Osteoblast (primary cell): ENCODE measurements at regions not wholly inside any gene's neighbourhood (a gene's known extent, or its start where the extent isn't known, plus 50 kb on each side); places are given as distances from the start of the nearest gene placed in this dataset.
A peak's percentile ranks its signal among the peaks of the same experiment; 100 is the strongest.

Experiments
- DNase-seq: peaks from one replicate; pipeline ENCODE4 v3.0.0; 2011; ENCODE audit warnings: low spot score, mixed read lengths; ENCODE audit not compliant: insufficient read length; ENCODE audit errors: missing footprints
- H2AFZ ChIP-seq: 2 replicates; pipeline ENCODE4 v1.6.0; 2011; ENCODE audit warnings: mild to moderate bottlenecking, low read length
- H3K27ac ChIP-seq: 2 replicates; pipeline ENCODE4 v1.5.1; 2011; ENCODE audit warnings: mild to moderate bottlenecking, low read depth, low read length, moderate library complexity
- H3K27me3 ChIP-seq: 2 replicates; pipeline ENCODE4 v1.6.0; 2012; ENCODE audit warnings: mild to moderate bottlenecking, control low read depth, inconsistent platforms, low read length, moderate library complexity; ENCODE audit not compliant: insufficient read depth
- H3K36me3 ChIP-seq: 2 replicates; pipeline ENCODE4 v1.5.1; 2011; ENCODE audit warnings: mild to moderate bottlenecking, low read length, control low read depth, moderate library complexity; ENCODE audit not compliant: insufficient read depth
- H3K4me1 ChIP-seq: 2 replicates; pipeline ENCODE4 v1.5.1; 2011; ENCODE audit warnings: mild to moderate bottlenecking, low read length, control low read depth, moderate library complexity; ENCODE audit not compliant: insufficient read depth
- H3K4me2 ChIP-seq: 2 replicates; pipeline ENCODE4 v1.6.0; 2011; ENCODE audit warnings: mild to moderate bottlenecking, low read length; ENCODE audit not compliant: insufficient read depth
- H3K4me3 ChIP-seq: fragments of 200-600 bp; sonication (generic); 3 replicates; pipeline ENCODE4 v1.5.1; 2012; ENCODE audit warnings: mild to moderate bottlenecking, low read length, inconsistent platforms; ENCODE audit not compliant: insufficient read depth
- H3K79me2 ChIP-seq: 2 replicates; pipeline ENCODE4 v1.6.0; 2012; ENCODE audit warnings: mild to moderate bottlenecking, low read length, control low read depth, inconsistent platforms; ENCODE audit not compliant: insufficient read depth
- H3K9me3 ChIP-seq: 2 replicates; pipeline ENCODE4 v1.5.1; 2011; ENCODE audit warnings: low read depth, low read length, control low read depth
- H4K20me1 ChIP-seq: 2 replicates; pipeline ENCODE4 v1.6.0; 2012; ENCODE audit warnings: mild to moderate bottlenecking, low read length, control low read depth; ENCODE audit not compliant: insufficient read depth
- CTCF ChIP-seq: IDR thresholded peaks from 2 replicates; pipeline ENCODE4 v1.5.1; 2011; ENCODE audit warnings: mild to moderate bottlenecking, low read depth, low read length, moderate library complexity; ENCODE audit errors: extremely low read depth

DNA sequence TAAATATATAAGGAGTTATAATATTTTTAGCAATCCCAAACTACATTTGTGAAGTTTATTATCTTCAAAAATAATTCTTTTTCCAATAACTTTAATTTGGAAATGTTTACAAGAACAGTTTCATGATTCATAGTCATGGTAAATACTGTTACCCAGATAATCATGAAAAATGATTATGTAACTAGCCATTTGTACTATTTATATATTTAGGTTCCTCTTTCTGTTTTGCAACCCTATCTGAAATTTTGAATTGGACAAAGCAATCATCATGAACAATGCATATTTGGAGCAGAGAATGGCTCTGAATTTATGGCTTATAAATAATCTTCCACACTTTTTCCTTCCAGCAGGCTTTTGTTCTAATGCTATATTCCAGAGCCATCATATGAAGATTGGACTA, 499.7 kb downstream of the SLCO4C1 start:
- Histone ChIP-seq H3K4me2 (no peak overlapping the region), H3K27ac (no peak overlapping the region), H2AFZ (no peak overlapping the region), H3K9me3 (no peaks in the 10 kb centered on the region), H3K27me3 (no peaks in the 10 kb centered on the region), H3K79me2 (no peaks in the 10 kb centered on the region), H4K20me1 (no peaks in the 10 kb centered on the region), H3K36me3 (no peaks in the 10 kb centered on the region), H3K4me1 (no peaks in the 10 kb centered on the region), H3K4me3 (no peak overlapping the region)
- no peak for DNase-seq
- no peak for TF ChIP-seq CTCF

- Histone ChIP-seq H3K9me3 (no peaks in the 10 kb centered on the region), H3K4me1 (no peaks in the 10 kb centered on the region), H3K36me3 (no peaks in the 10 kb centered on the region), H3K79me2 (no peaks in the 10 kb centered on the region), H3K4me2 (no peak overlapping the region), H2AFZ (no peak overlapping the region), H3K4me3 (no peak overlapping the region), H3K27me3 (no peaks in the 10 kb centered on the region), H4K20me1 (no peaks in the 10 kb centered on the region), H3K27ac (no peak overlapping the region)
- DNase-seq, result no peak
- no peak for TF ChIP-seq CTCF
Measured at GRCh38 chr5:101788797-101789196, 507.3 kb downstream of the SLCO4C1 start.

DNA sequence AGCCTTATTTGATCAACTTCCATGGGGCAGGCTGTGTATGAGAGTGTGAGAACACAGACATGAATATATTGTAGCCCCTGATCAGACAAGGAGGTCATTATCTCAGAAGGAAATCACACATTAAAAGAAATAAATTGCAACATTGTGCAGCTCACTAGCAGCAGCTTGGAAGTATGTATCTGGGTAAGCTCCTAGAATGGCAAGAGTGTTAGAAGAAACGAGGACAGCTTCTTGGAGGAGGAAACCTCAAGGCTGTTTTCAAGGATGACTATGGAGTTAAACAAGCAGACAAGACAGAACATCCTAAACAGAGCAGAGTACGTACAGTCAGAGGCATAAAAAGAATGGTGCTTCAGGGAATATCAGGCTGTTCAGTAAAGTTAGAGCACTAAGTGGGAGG, 511.0 kb downstream of the SLCO4C1 start:
- Histone ChIP-seq H4K20me1 (no peaks in the 10 kb centered on the region), H3K27ac (no peak overlapping the region), H3K4me1 (no peaks in the 10 kb centered on the region), H3K4me3 (no peak overlapping the region), H3K79me2 (no peaks in the 10 kb centered on the region), H3K36me3 (no peaks in the 10 kb centered on the region), H3K4me2 (no peak overlapping the region), H3K27me3 (no peaks in the 10 kb centered on the region), H3K9me3 (no peaks in the 10 kb centered on the region), H2AFZ (no peak overlapping the region)
- DNase-seq, result no peak
- no peak for TF ChIP-seq CTCF

DNA sequence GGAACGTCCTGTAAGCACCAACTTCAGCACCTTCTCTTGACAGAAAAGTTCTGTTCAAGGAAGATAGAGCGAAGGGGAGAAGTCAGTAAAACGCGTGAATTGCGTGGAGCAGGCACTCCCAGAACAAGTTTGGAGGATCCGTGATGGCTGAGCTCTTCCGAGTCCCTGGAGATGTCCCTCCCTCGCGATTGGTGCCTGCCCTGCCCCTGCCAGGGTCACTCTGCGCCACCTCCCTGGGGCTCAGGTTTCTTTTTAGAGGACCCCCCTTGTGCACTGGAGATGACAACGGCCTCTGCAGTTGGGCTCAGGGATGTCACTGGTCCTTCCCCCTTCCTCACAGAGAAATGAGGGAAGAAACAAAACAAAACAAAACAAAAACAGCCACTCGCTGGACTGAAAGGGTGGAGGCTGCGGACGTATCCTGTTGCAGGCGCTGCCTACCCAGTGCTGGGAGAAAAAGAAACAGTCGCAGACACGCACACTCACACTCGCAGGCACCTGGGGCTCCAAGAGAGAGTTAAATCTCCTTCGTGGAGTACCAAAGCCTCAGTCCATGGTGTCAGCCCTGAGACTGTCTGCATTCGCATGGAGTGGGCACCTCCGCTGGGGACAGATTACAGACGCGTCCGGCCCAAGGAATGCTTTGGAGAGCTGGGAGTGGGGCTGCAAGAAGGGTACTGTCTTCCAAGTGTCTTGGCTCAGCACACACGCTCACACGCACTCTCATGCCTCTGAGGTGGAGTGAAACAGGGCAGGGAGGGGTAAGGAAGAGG, 512.7 kb downstream of the SLCO4C1 start:
- DNase-seq, result no peak

More for the DNA sequence above, 512.7 kb downstream of the SLCO4C1 start:
- no peaks in the 10 kb centered on the region for H3K79me2 ChIP-seq
- H2AFZ ChIP-seq, result no peak overlapping the region
- no peaks in the 10 kb centered on the region for H3K4me1 ChIP-seq
- H3K4me2 ChIP-seq, result no peak overlapping the region
- H4K20me1 ChIP-seq, result no peaks in the 10 kb centered on the region
- no peak overlapping the region for H3K27ac ChIP-seq
- peak overlapping the region; percentile 11 for H3K4me3 ChIP-seq
- H3K9me3 ChIP-seq, result no peaks in the 10 kb centered on the region
- no peaks in the 10 kb centered on the region for H3K36me3 ChIP-seq
- H3K27me3 ChIP-seq, result no peaks in the 10 kb centered on the region
- no peak for TF ChIP-seq CTCF
